ENCODE measurements at regions not wholly inside any gene's neighbourhood (a gene's known extent, or its start where the extent isn't known, plus 50 kb on each side); places are given as distances from the start of the nearest gene placed in this dataset.

DNA sequence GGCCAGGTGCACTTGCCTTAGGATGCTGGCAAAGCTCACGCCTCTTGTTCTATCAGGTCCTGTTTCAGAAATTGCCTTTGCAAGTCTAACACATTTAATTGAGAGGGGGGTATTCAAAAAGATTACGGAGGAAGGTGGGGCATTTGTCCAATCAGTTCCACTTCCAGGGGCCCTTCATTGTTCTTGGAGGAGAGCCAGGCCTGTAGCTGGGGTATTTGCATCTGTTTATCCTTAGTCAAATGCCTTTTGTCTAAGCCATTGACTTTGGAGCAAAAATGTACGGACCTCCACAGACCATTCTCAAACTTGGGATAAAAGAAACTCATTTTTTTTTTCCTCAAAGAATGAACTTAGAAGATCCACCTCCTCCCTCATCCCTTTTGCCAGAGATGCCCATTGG, 582.0 kb downstream of the BCL11B start:
- Histone ChIP-seq H3K36me3 (ENCODE audit: insufficient read depth, insufficient read length, low read length) (no peaks in the 10 kb centered on the region), H3K9ac (ENCODE audit: insufficient read length, low read depth) (no peak overlapping the region), H3K9me3 (ENCODE audit: insufficient read depth, low read length) (no peaks in the 10 kb centered on the region), H3K4me1 (ENCODE audit: insufficient read depth, insufficient read length) (no peaks in the 10 kb centered on the region), H3K27me3 (ENCODE audit: insufficient read depth, insufficient read length) (no peaks in the 10 kb centered on the region), H3K4me3 (ENCODE audit: insufficient read length, low read depth) (no peak overlapping the region)
- DNase-seq (ENCODE audit: low read depth, low spot score): no peak
- no peak for TF ChIP-seq YY1 (IDR thresholded peaks at IDR 0.05; ENCODE audit: insufficient read depth, insufficient read length)

- H3K36me3 ChIP-seq (ENCODE audit: insufficient read depth, insufficient read length, low read length): no peaks in the 10 kb centered on the region
- TF ChIP-seq YY1 (IDR thresholded peaks at IDR 0.05; ENCODE audit: insufficient read depth, insufficient read length): no peak
- TF ChIP-seq SUZ12 (IDR thresholded peaks at IDR 0.05; ENCODE audit: extremely low read depth, insufficient read depth, insufficient read length): no peak
- no peak for TF ChIP-seq ZNF274 (IDR thresholded peaks at IDR 0.05; ENCODE audit: low read depth, low read length)
Measured at GRCh38 chr14:98692832-98693231, 579.2 kb downstream of the BCL11B start.

GRCh38 chr14:98694541-98694940, 577.5 kb downstream of the BCL11B start:
- no peaks in the 10 kb centered on the region for H3K27me3 ChIP-seq (ENCODE audit: insufficient read depth, insufficient read length)
- H3K36me3 ChIP-seq (ENCODE audit: insufficient read depth, insufficient read length, low read length): no peaks in the 10 kb centered on the region
- DNase-seq (ENCODE audit: low read depth, low spot score): no peak
- H3K4me1 ChIP-seq (ENCODE audit: insufficient read depth, insufficient read length): no peaks in the 10 kb centered on the region
- no peak overlapping the region for H3K4me3 ChIP-seq (ENCODE audit: insufficient read length, low read depth)
- no peak overlapping the region for H3K9ac ChIP-seq (ENCODE audit: insufficient read length, low read depth)
- H3K9me3 ChIP-seq (ENCODE audit: insufficient read depth, low read length): no peaks in the 10 kb centered on the region
- TF ChIP-seq SUZ12 (IDR thresholded peaks at IDR 0.05; ENCODE audit: extremely low read depth, insufficient read depth, insufficient read length): no peak
- no peak for TF ChIP-seq YY1 (IDR thresholded peaks at IDR 0.05; ENCODE audit: insufficient read depth, insufficient read length)
- no peak for TF ChIP-seq ZNF274 (IDR thresholded peaks at IDR 0.05; ENCODE audit: low read depth, low read length)

More at GRCh38 chr14:98692832-98693231, 579.2 kb downstream of the BCL11B start:
- no peak for DNase-seq (ENCODE audit: low read depth, low spot score)
- Histone ChIP-seq H3K4me1 (ENCODE audit: insufficient read depth, insufficient read length) (no peaks in the 10 kb centered on the region), H3K4me3 (ENCODE audit: insufficient read length, low read depth) (no peak overlapping the region), H3K9me3 (ENCODE audit: insufficient read depth, low read length) (no peaks in the 10 kb centered on the region), H3K9ac (ENCODE audit: insufficient read length, low read depth) (no peak overlapping the region), H3K27me3 (ENCODE audit: insufficient read depth, insufficient read length) (no peaks in the 10 kb centered on the region)

- no peaks in the 10 kb centered on the region for H3K9me3 ChIP-seq (ENCODE audit: insufficient read depth, low read length)
- no peaks in the 10 kb centered on the region for H3K36me3 ChIP-seq (ENCODE audit: insufficient read depth, insufficient read length, low read length)
- H3K4me1 ChIP-seq (ENCODE audit: insufficient read depth, insufficient read length): no peaks in the 10 kb centered on the region
- no peak for TF ChIP-seq ZNF274 (IDR thresholded peaks at IDR 0.05; ENCODE audit: low read depth, low read length)
- TF ChIP-seq SUZ12 (IDR thresholded peaks at IDR 0.05; ENCODE audit: extremely low read depth, insufficient read depth, insufficient read length): no peak
- no peak for TF ChIP-seq YY1 (IDR thresholded peaks at IDR 0.05; ENCODE audit: insufficient read depth, insufficient read length)
- H3K4me3 ChIP-seq (ENCODE audit: insufficient read length, low read depth): no peak overlapping the region
- H3K27me3 ChIP-seq (ENCODE audit: insufficient read depth, insufficient read length): no peaks in the 10 kb centered on the region
- no peak overlapping the region for H3K9ac ChIP-seq (ENCODE audit: insufficient read length, low read depth)
- no peak for DNase-seq (ENCODE audit: low read depth, low spot score)
Measured at GRCh38 chr14:98695809-98696208, 576.2 kb downstream of the BCL11B start.

GRCh38 chr14:98698341-98698740, 573.7 kb downstream of the BCL11B start:
- Histone ChIP-seq H3K9ac (ENCODE audit: insufficient read length, low read depth) (no peak overlapping the region), H3K27me3 (ENCODE audit: insufficient read depth, insufficient read length) (no peaks in the 10 kb centered on the region), H3K4me1 (ENCODE audit: insufficient read depth, insufficient read length) (no peaks in the 10 kb centered on the region), H3K9me3 (ENCODE audit: insufficient read depth, low read length) (no peaks in the 10 kb centered on the region), H3K36me3 (ENCODE audit: insufficient read depth, insufficient read length, low read length) (no peaks in the 10 kb centered on the region), H3K4me3 (ENCODE audit: insufficient read length, low read depth) (no peak overlapping the region)
- no peak for DNase-seq (ENCODE audit: low read depth, low spot score)
- TF ChIP-seq SUZ12 (IDR thresholded peaks at IDR 0.05; ENCODE audit: extremely low read depth, insufficient read depth, insufficient read length) (no peak), ZNF274 (IDR thresholded peaks at IDR 0.05; ENCODE audit: low read depth, low read length) (no peak), YY1 (IDR thresholded peaks at IDR 0.05; ENCODE audit: insufficient read depth, insufficient read length) (no peak)

DNA sequence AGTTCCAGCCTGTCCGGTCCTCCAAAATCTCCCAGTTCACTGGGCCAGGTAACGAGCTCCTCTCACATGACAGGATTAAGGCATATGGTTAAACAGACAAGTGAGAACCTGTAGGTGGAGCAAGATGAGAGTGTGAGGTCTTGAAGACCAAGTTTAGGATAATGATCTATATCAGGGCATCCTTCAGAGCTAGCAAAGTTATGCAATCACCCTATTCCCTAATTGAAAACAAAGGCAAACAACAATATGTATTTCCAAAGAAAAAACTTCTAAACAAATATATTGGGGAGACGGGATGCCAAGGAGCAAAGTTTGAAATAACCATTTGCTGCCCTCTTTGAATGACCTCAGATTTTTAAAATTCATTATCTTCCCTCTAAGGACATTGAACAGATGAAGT, 571.2 kb downstream of the BCL11B start:
- DNase-seq (ENCODE audit: low read depth, low spot score): no peak
- no peak for TF ChIP-seq YY1 (IDR thresholded peaks at IDR 0.05; ENCODE audit: insufficient read depth, insufficient read length)
- no peak for TF ChIP-seq SUZ12 (IDR thresholded peaks at IDR 0.05; ENCODE audit: extremely low read depth, insufficient read depth, insufficient read length)
- TF ChIP-seq ZNF274 (IDR thresholded peaks at IDR 0.05; ENCODE audit: low read depth, low read length): no peak
- no peaks in the 10 kb centered on the region for H3K4me1 ChIP-seq (ENCODE audit: insufficient read depth, insufficient read length)
- H3K27me3 ChIP-seq (ENCODE audit: insufficient read depth, insufficient read length): no peaks in the 10 kb centered on the region
- H3K9ac ChIP-seq (ENCODE audit: insufficient read length, low read depth): no peak overlapping the region
- no peaks in the 10 kb centered on the region for H3K36me3 ChIP-seq (ENCODE audit: insufficient read depth, insufficient read length, low read length)
- H3K4me3 ChIP-seq (ENCODE audit: insufficient read length, low read depth): no peak overlapping the region
- H3K9me3 ChIP-seq (ENCODE audit: insufficient read depth, low read length): no peaks in the 10 kb centered on the region

DNA sequence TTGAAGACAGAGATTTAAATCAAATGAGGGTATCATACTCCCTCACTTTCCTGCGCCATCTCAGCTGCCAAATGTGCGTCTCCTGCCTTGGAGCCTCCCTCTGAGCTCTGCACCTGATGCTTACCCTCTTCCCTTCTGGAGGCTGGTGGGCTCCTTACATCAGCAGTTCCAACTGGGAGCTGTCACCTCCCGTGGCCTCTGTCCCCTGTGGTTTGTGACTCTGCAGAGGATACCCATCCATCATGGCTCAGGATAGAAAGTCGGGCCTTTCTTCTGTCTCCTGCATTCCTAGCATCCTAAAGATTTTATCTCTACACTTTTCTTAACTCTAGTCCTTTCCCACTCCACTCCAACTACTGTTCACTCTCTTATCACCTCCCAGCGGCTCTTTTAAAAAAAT, 570.6 kb downstream of the BCL11B start:
- Histone ChIP-seq H3K9me3 (ENCODE audit: insufficient read depth, low read length) (no peaks in the 10 kb centered on the region), H3K4me1 (ENCODE audit: insufficient read depth, insufficient read length) (no peaks in the 10 kb centered on the region), H3K27me3 (ENCODE audit: insufficient read depth, insufficient read length) (no peaks in the 10 kb centered on the region), H3K4me3 (ENCODE audit: insufficient read length, low read depth) (no peak overlapping the region), H3K36me3 (ENCODE audit: insufficient read depth, insufficient read length, low read length) (no peaks in the 10 kb centered on the region), H3K9ac (ENCODE audit: insufficient read length, low read depth) (no peak overlapping the region)
- DNase-seq (ENCODE audit: low read depth, low spot score): no peak
- TF ChIP-seq SUZ12 (IDR thresholded peaks at IDR 0.05; ENCODE audit: extremely low read depth, insufficient read depth, insufficient read length): no peak
- no peak for TF ChIP-seq YY1 (IDR thresholded peaks at IDR 0.05; ENCODE audit: insufficient read depth, insufficient read length)
- TF ChIP-seq ZNF274 (IDR thresholded peaks at IDR 0.05; ENCODE audit: low read depth, low read length): no peak

DNA sequence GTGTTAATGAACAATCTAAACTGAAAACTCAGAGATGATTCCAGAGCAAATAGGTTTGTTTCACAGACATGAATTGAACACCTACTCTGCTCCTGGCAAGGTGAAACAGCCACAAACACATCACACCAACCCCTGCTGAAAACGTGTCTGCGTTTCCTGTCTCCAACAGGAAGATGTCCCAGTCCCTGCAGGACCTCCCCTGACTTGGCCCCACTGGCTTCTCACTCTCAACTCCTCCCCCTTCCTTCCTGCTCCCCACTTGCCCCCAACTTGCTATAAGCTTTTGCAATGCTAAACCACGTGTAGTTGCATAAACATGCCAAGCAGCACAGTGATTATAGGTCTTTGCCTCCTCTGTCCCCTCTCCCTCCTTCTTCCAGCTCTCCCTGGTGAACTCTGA, 567.6 kb downstream of the BCL11B start:
- H3K9me3 ChIP-seq (ENCODE audit: insufficient read depth, low read length): no peaks in the 10 kb centered on the region
- no peaks in the 10 kb centered on the region for H3K36me3 ChIP-seq (ENCODE audit: insufficient read depth, insufficient read length, low read length)
- TF ChIP-seq SUZ12 (IDR thresholded peaks at IDR 0.05; ENCODE audit: extremely low read depth, insufficient read depth, insufficient read length) (no peak), ZNF274 (IDR thresholded peaks at IDR 0.05; ENCODE audit: low read depth, low read length) (no peak), YY1 (IDR thresholded peaks at IDR 0.05; ENCODE audit: insufficient read depth, insufficient read length) (no peak)
- H3K4me1 ChIP-seq (ENCODE audit: insufficient read depth, insufficient read length): no peaks in the 10 kb centered on the region
- no peak for DNase-seq (ENCODE audit: low read depth, low spot score)
- H3K27me3 ChIP-seq (ENCODE audit: insufficient read depth, insufficient read length): no peaks in the 10 kb centered on the region
- H3K4me3 ChIP-seq (ENCODE audit: insufficient read length, low read depth): no peak overlapping the region
- H3K9ac ChIP-seq (ENCODE audit: insufficient read length, low read depth): no peak overlapping the region
